ENCODE measurements at regions not wholly inside any gene's neighbourhood (a gene's known extent, or its start where the extent isn't known, plus 50 kb on each side); places are given as distances from the start of the nearest gene placed in this dataset.

- no peak for TF ChIP-seq CTCF (IDR thresholded peaks at IDR 0.05)
- no peak for TF ChIP-seq POLR2A (IDR thresholded peaks at IDR 0.05)
- no peak for TF ChIP-seq POLR2AphosphoS5 (IDR thresholded peaks at IDR 0.05)
Observed at GRCh38 chr16:66079671-66080334, 286.7 kb upstream of the CDH5 start.

All from breast epithelium (tissue), 3 donors.